ENCODE measurements at regions not wholly inside any gene's neighbourhood (a gene's known extent, or its start where the extent isn't known, plus 50 kb on each side); places are given as distances from the start of the nearest gene placed in this dataset.

GRCh38 chr15:47414207-47414606 lies 303.1 kb upstream of the SEMA6D start:
- no peaks in the 10 kb centered on the region for H3K27me3 ChIP-seq (ENCODE audit: insufficient read depth, low read length)
- no peaks in the 10 kb centered on the region for H3K4me1 ChIP-seq (ENCODE audit: insufficient read depth, low read length, severe bottlenecking)
- no peak overlapping the region for H3K27ac ChIP-seq (ENCODE audit: low read depth, low read length, poor library complexity, severe bottlenecking)
- no peaks in the 10 kb centered on the region for H3K9me3 ChIP-seq (ENCODE audit: low read length)
- H4K20me1 ChIP-seq (ENCODE audit: insufficient read depth, low read length) = no peaks in the 10 kb centered on the region
- no peak overlapping the region for H3K4me2 ChIP-seq (ENCODE audit: low read length)
- H3K36me3 ChIP-seq (ENCODE audit: insufficient read depth, low read length) = no peaks in the 10 kb centered on the region
- no peak overlapping the region for H2AFZ ChIP-seq (ENCODE audit: low read length)
- H3K4me3 ChIP-seq (ENCODE audit: low read depth, low read length, poor library complexity, severe bottlenecking) = no peak overlapping the region
- no peaks in the 10 kb centered on the region for H3K79me2 ChIP-seq (ENCODE audit: insufficient read depth, low read length)
- H3F3A ChIP-seq (ENCODE audit: insufficient read depth, low read length) = no peaks in the 10 kb centered on the region
- H3K9ac ChIP-seq (ENCODE audit: low read length) = no peak overlapping the region
- no peaks in the 10 kb centered on the region for H3K9me2 ChIP-seq (ENCODE audit: low read depth, low read length)
- no peak for TF ChIP-seq EZH2 (IDR thresholded peaks at IDR 0.05; ENCODE audit: borderline replicate concordance, low read length)
- TF ChIP-seq, protein P1, sequence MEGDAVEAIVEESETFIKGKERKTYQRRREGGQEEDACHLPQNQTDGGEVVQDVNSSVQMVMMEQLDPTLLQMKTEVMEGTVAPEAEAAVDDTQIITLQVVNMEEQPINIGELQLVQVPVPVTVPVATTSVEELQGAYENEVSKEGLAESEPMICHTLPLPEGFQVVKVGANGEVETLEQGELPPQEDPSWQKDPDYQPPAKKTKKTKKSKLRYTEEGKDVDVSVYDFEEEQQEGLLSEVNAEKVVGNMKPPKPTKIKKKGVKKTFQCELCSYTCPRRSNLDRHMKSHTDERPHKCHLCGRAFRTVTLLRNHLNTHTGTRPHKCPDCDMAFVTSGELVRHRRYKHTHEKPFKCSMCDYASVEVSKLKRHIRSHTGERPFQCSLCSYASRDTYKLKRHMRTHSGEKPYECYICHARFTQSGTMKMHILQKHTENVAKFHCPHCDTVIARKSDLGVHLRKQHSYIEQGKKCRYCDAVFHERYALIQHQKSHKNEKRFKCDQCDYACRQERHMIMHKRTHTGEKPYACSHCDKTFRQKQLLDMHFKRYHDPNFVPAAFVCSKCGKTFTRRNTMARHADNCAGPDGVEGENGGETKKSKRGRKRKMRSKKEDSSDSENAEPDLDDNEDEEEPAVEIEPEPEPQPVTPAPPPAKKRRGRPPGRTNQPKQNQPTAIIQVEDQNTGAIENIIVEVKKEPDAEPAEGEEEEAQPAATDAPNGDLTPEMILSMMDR (IDR thresholded peaks at IDR 0.05; ENCODE audit: low read length) = no peak

GRCh38 chr15:47415539-47415971 lies 301.8 kb upstream of the SEMA6D start:
- Histone ChIP-seq H3K4me1 (ENCODE audit: insufficient read depth, low read length, severe bottlenecking) (no peaks in the 10 kb centered on the region), H3K4me3 (ENCODE audit: low read depth, low read length, poor library complexity, severe bottlenecking) (no peak overlapping the region)

DNA sequence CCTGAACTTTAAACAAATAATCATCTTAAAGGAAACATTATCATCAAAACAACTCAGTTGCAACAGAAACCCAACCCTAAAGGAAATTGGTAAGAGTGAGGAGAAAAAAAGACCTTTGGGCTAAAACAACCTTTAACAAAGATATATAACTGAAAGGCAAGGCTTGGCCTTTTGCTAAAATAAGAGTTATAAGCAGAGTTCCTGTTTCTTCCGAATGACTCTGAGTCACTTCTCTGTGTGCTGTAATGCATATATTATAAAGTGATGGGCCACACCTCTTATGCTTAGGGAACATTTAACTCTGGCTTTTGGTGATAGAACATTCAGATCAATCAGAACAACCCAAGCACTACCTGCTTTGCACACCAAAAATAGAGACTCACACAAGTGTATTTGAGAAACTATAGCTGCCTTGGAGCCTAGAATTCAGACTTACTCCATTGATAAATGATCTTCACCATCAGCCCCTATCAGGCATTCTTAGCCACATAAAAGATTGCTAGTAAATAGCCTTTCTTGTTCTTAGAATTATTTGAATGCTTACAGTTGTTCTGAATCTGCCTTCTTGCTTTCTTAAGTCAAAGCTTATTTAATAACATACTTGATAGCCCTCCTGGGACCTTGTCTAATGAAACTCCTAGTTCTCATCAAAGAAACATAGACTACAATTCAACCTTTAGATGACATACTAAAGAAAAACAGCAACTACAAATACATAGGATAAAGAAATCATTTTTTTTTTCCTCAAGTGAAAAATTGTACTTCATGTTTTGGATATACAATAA lies 294.2 kb upstream of the SEMA6D start:
- Histone ChIP-seq H3K27me3 (ENCODE audit: insufficient read depth, low read length) (no peaks in the 10 kb centered on the region), H3F3A (ENCODE audit: insufficient read depth, low read length) (no peaks in the 10 kb centered on the region), H3K4me3 (ENCODE audit: low read depth, low read length, poor library complexity, severe bottlenecking) (no peak overlapping the region), H3K36me3 (ENCODE audit: insufficient read depth, low read length) (no peaks in the 10 kb centered on the region), H4K20me1 (ENCODE audit: insufficient read depth, low read length) (no peaks in the 10 kb centered on the region), H3K79me2 (ENCODE audit: insufficient read depth, low read length) (no peaks in the 10 kb centered on the region), H3K9me2 (ENCODE audit: low read depth, low read length) (no peaks in the 10 kb centered on the region), H3K27ac (ENCODE audit: low read depth, low read length, poor library complexity, severe bottlenecking) (no peak overlapping the region), H3K9me3 (ENCODE audit: low read length) (no peaks in the 10 kb centered on the region), H3K4me2 (ENCODE audit: low read length) (no peak overlapping the region), H3K9ac (ENCODE audit: low read length) (no peak overlapping the region), H2AFZ (ENCODE audit: low read length) (no peak overlapping the region), H3K4me1 (ENCODE audit: insufficient read depth, low read length, severe bottlenecking) (no peaks in the 10 kb centered on the region)
- TF ChIP-seq, protein P1 (IDR thresholded peaks at IDR 0.05; ENCODE audit: low read length) = no peak
- no peak for TF ChIP-seq EZH2 (IDR thresholded peaks at IDR 0.05; ENCODE audit: borderline replicate concordance, low read length)

More at GRCh38 chr15:47415539-47415971, 301.8 kb upstream of the SEMA6D start:
- no peak for TF ChIP-seq EZH2 (IDR thresholded peaks at IDR 0.05; ENCODE audit: borderline replicate concordance, low read length)
- TF ChIP-seq, protein P1 (IDR thresholded peaks at IDR 0.05; ENCODE audit: low read length) = no peak
- Histone ChIP-seq H3K36me3 (ENCODE audit: insufficient read depth, low read length) (no peaks in the 10 kb centered on the region), H4K20me1 (ENCODE audit: insufficient read depth, low read length) (no peaks in the 10 kb centered on the region), H3K9me3 (ENCODE audit: low read length) (no peaks in the 10 kb centered on the region), H3K9ac (ENCODE audit: low read length) (no peak overlapping the region), H3K4me2 (ENCODE audit: low read length) (no peak overlapping the region), H3K27me3 (ENCODE audit: insufficient read depth, low read length) (no peaks in the 10 kb centered on the region), H3K9me2 (ENCODE audit: low read depth, low read length) (no peaks in the 10 kb centered on the region), H3K27ac (ENCODE audit: low read depth, low read length, poor library complexity, severe bottlenecking) (no peak overlapping the region), H2AFZ (ENCODE audit: low read length) (no peak overlapping the region), H3K79me2 (ENCODE audit: insufficient read depth, low read length) (no peaks in the 10 kb centered on the region), H3F3A (ENCODE audit: insufficient read depth, low read length) (no peaks in the 10 kb centered on the region)
